B cell (primary cell): ENCODE measurements at regions not wholly inside any gene's neighbourhood (a gene's known extent, or its start where the extent isn't known, plus 50 kb on each side); places are given as distances from the start of the nearest gene placed in this dataset.
"Not testable (repeated sequence)": the region's sequence is repeated elsewhere in the genome, so short reads cannot be mapped to it uniquely, and the experiment has no call there.

ENCODE experiments used
- ATAC-seq: fragments of 200-7000 bp; cut with Tn5 transposase; one replicate; pipeline ENCODE4 v1.10.0; 2021; ENCODE audit warnings: low read depth, mild to moderate bottlenecking, moderate number of reproducible peaks, moderate library complexity
- CTCF ChIA-PET: fragments of 350-600 bp; sonication (Branson Sonifier 250); formaldehyde crosslinking; loops from one replicate; lab custom pipeline; 2021; ENCODE audit warnings: antibody characterized with exemption, inconsistent platforms; lab: Charles Lee
- POLR2A ChIA-PET: fragments of 350-600 bp; sonication (Branson Sonifier 250); formaldehyde crosslinking; loops from one replicate; lab custom pipeline; 2021; ENCODE audit warnings: antibody characterized with exemption; lab: Charles Lee
- DNase-seq: peaks from one replicate; pipeline ENCODE4 v3.0.0; 2013
- H2AFZ ChIP-seq: 2 replicates; pipeline ENCODE4 v1.6.1; 2012; ENCODE audit warnings: mild to moderate bottlenecking, low read depth, low read length; ENCODE audit not compliant: insufficient read depth, poor library complexity, severe bottlenecking
- H3K27ac ChIP-seq, 2 donors: 1 replicate in 1 of 2; 2 replicates in 1 of 2; pipeline ENCODE4 v1.5.1; 2012 to 2013; ENCODE audit warnings: low read length in 2 of 2, mild to moderate bottlenecking in 2 of 2, moderate library complexity in 1 of 2
- H3K27me3 ChIP-seq, 4 experiments: fragments of 200-600 bp in 1 of 4; sonication (generic) in 1 of 4; replicated peaks in 1 of 4; 1 replicate in 2 of 4; 2 replicates in 2 of 4; pipeline versions ENCODE4 v1.6.1 to v1.7.0; 2013 to 2016; ENCODE audit warnings: low read length in 3 of 4, mild to moderate bottlenecking in 2 of 4, mixed read lengths in 1 of 4, moderate library complexity in 1 of 4; ENCODE audit not compliant: insufficient read depth in 4 of 4, control insufficient read depth in 3 of 4; ENCODE audit errors: control extremely low read depth in 1 of 4
- H3K36me3 ChIP-seq, 2 experiments: replicated peaks in 1 of 2; 1 replicate in 1 of 2; 2 replicates in 1 of 2; pipeline versions ENCODE4 v1.6.1 to v1.7.1; 2013; ENCODE audit warnings: low read length in 1 of 2; ENCODE audit not compliant: insufficient read depth in 2 of 2, control insufficient read depth in 1 of 2; ENCODE audit errors: control extremely low read depth in 1 of 2, extremely low read depth in 1 of 2
- H3K4me1 ChIP-seq, 2 donors: fragments of 200-600 bp in 1 of 2; sonication (generic) in 1 of 2; 1 replicate in 1 of 2; 2 replicates in 1 of 2; pipeline versions ENCODE4 v1.5.1 to v1.6.1; 2013 to 2017; ENCODE audit warnings: low read length in 2 of 2; ENCODE audit not compliant: control insufficient read depth in 2 of 2, insufficient read depth in 2 of 2
- H3K4me2 ChIP-seq: replicated peaks from 2 replicates; pipeline ENCODE3; 2012; ENCODE audit warnings: mild to moderate bottlenecking, low read depth, low read length; ENCODE audit not compliant: poor library complexity, severe bottlenecking
- H3K4me3 ChIP-seq, 5 experiments: fragments of 200-600 bp in 1 of 5; sonication (generic) in 1 of 5; 1 replicate in 3 of 5; 2 replicates in 2 of 5; pipeline versions ENCODE4 v1.5.1 to v1.7.0; 2011 to 2016; ENCODE audit warnings: low read length in 4 of 5, mild to moderate bottlenecking in 4 of 5, low read depth in 2 of 5, control low read depth in 1 of 5, moderate library complexity in 1 of 5; ENCODE audit not compliant: insufficient read depth in 1 of 5; ENCODE audit errors: control extremely low read depth in 1 of 5, extremely low read depth in 1 of 5
- H3K79me2 ChIP-seq: fragments of 200-600 bp; sonication (generic); one replicate; pipeline ENCODE4 v1.6.0; 2016; ENCODE audit warnings: low read length; ENCODE audit not compliant: control insufficient read depth, insufficient read depth
- H3K9ac ChIP-seq: fragments of 200-600 bp; sonication (generic); 2 replicates; pipeline ENCODE4 v1.6.1; 2017; ENCODE audit warnings: mild to moderate bottlenecking, low read length, moderate library complexity
- H3K9me3 ChIP-seq, 3 donors: one replicate each; pipeline versions ENCODE4 v1.6.1 to v1.7.1; 2013; ENCODE audit warnings: low read length in 2 of 3; ENCODE audit not compliant: control insufficient read depth in 2 of 3, insufficient read depth in 1 of 3; ENCODE audit errors: control extremely low read depth in 1 of 3
- H4K20me1 ChIP-seq: 2 replicates; pipeline ENCODE4 v1.6.0; 2012; ENCODE audit warnings: mild to moderate bottlenecking, low read length; ENCODE audit not compliant: insufficient read depth, control insufficient read depth, poor library complexity, severe bottlenecking
- H3K27ac Mint-ChIP-seq: one replicate; pipeline ENCODE4 v1.8.0; 2021; ENCODE audit warnings: mixed read lengths
- H3K27me3 Mint-ChIP-seq: one replicate; pipeline ENCODE4 v1.8.0; 2021; ENCODE audit warnings: mixed read lengths
- H3K4me1 Mint-ChIP-seq: one replicate; pipeline ENCODE4 v1.8.0; 2021; ENCODE audit warnings: mixed read lengths
- H3K4me3 Mint-ChIP-seq: one replicate; pipeline ENCODE4 v1.8.0; 2021; ENCODE audit warnings: mixed read lengths
- H3K9me3 Mint-ChIP-seq: one replicate; pipeline ENCODE4 v1.8.0; 2022; ENCODE audit warnings: mixed read lengths; ENCODE audit not compliant: insufficient read depth
- WGBS: methylation state at CpG from one replicate; pipeline ENCODE4 v1.1.5; 2013; ENCODE audit warnings: missing lambda C conversion rate; ENCODE audit not compliant: insufficient coverage; 5-methylcytosine and 5-hydroxymethylcytosine counted together
- intact Hi-C: fragments of 100-400 bp; cut with micrococcal nuclease; formaldehyde crosslinking; loops from one replicate; pipeline ENCODE4 v1.10.0; 2022

GRCh38 chr5:20735715-20736114 lies 747.7 kb upstream of the CDH18 start:
- ATAC-seq, H3K27ac Mint-ChIP-seq, POLR2A ChIA-PET, H2AFZ ChIP-seq, CTCF ChIA-PET, H3K9me3 ChIP-seq, H3K27ac ChIP-seq, H3K4me3 Mint-ChIP-seq, H4K20me1 ChIP-seq, H3K4me2 ChIP-seq, DNase-seq, H3K27me3 Mint-ChIP-seq, H3K36me3 ChIP-seq, H3K9me3 Mint-ChIP-seq, H3K27me3 ChIP-seq, H3K79me2 ChIP-seq, H3K4me1 ChIP-seq, intact Hi-C loops, H3K9ac ChIP-seq, H3K4me3 ChIP-seq, H3K4me1 Mint-ChIP-seq: not testable (repeated sequence)
- WGBS, result no CpG with 5 or more reads among the region's 2 CpGs

- H3K36me3 ChIP-seq, H2AFZ ChIP-seq, H3K4me3 ChIP-seq, H3K4me1 ChIP-seq, H3K27me3 Mint-ChIP-seq, intact Hi-C loops, H3K27ac Mint-ChIP-seq, H4K20me1 ChIP-seq, H3K4me1 Mint-ChIP-seq, H3K27ac ChIP-seq, DNase-seq, ATAC-seq, H3K9me3 ChIP-seq, H3K79me2 ChIP-seq, H3K9ac ChIP-seq, H3K9me3 Mint-ChIP-seq, H3K4me3 Mint-ChIP-seq, CTCF ChIA-PET, H3K4me2 ChIP-seq, POLR2A ChIA-PET, H3K27me3 ChIP-seq: not testable (repeated sequence)
- no CpG with 5 or more reads among the region's 1 CpG for WGBS
Measured at GRCh38 chr5:20732223-20732622, 744.2 kb upstream of the CDH18 start.

DNA sequence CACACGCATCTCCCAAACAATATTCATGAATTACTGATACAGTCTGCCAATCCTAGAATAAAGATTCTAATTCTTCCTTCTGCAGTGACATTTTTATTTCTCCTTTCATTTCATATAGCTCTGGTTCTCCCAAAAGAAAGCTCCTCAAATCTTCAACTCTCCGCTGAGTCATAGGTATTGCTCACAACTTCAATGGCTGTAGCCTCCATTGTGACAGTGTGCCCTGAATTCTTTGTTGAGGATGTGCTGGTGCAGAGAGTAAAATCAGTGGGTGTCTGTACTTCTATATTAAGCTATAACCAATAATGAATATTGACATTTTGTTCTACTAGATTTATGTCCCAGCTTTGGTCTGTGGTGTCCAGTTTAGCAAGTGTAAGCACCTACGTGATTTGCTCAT lies 733.3 kb upstream of the CDH18 start:
- CTCF ChIA-PET, result not testable (repeated sequence)

GRCh38 chr5:20711520-20712155 lies 723.6 kb upstream of the CDH18 start:
- H3K4me1 Mint-ChIP-seq, H3K4me3 Mint-ChIP-seq, ATAC-seq, H3K36me3 ChIP-seq, H3K4me2 ChIP-seq, H3K9me3 ChIP-seq, H2AFZ ChIP-seq, H3K79me2 ChIP-seq, H3K9ac ChIP-seq, POLR2A ChIA-PET, H3K9me3 Mint-ChIP-seq, H3K27me3 ChIP-seq, CTCF ChIA-PET, H3K4me1 ChIP-seq, intact Hi-C loops, H4K20me1 ChIP-seq, H3K27me3 Mint-ChIP-seq, H3K4me3 ChIP-seq, H3K27ac Mint-ChIP-seq, DNase-seq, H3K27ac ChIP-seq: not testable (repeated sequence)
- WGBS, result no CpG with 5 or more reads among the region's 4 CpGs

More for the DNA sequence above, 733.3 kb upstream of the CDH18 start:
- H3K4me1 ChIP-seq, H3K79me2 ChIP-seq, POLR2A ChIA-PET, intact Hi-C loops, DNase-seq, H3K4me2 ChIP-seq, ATAC-seq, H3K9me3 Mint-ChIP-seq, H3K9me3 ChIP-seq, H2AFZ ChIP-seq, H3K9ac ChIP-seq, H4K20me1 ChIP-seq, H3K4me3 Mint-ChIP-seq, H3K27ac ChIP-seq, H3K27me3 Mint-ChIP-seq, H3K4me3 ChIP-seq, H3K27me3 ChIP-seq, H3K36me3 ChIP-seq, H3K27ac Mint-ChIP-seq, H3K4me1 Mint-ChIP-seq: not testable (repeated sequence)
- no CpG with 5 or more reads among the region's 3 CpGs for WGBS
